Vagina (tissue), 2 donors: ENCODE measurements at regions not wholly inside any gene's neighbourhood (a gene's known extent, or its start where the extent isn't known, plus 50 kb on each side); places are given as distances from the start of the nearest gene placed in this dataset.
"Not testable (repeated sequence)": the region's sequence is repeated elsewhere in the genome, so short reads cannot be mapped to it uniquely, and the experiment has no call there.

ENCODE experiments used
- POLR2A ChIP-seq, 2 donors: fragments of 450-650 bp; IDR thresholded peaks; one replicate each; pipeline ENCODE4 v1.6.1; 2017; ENCODE audit warnings: antibody characterized with exemption in 2 of 2, mild to moderate bottlenecking in 2 of 2, moderate library complexity in 2 of 2
- POLR2AphosphoS5 ChIP-seq, 2 donors: sonication (generic); formaldehyde crosslinking; IDR thresholded peaks; one replicate each; pipeline ENCODE4 v1.9.0; 2017; ENCODE audit warnings: antibody characterized with exemption in 2 of 2, mild to moderate bottlenecking in 2 of 2, low read depth in 1 of 2; ENCODE audit not compliant: insufficient read depth in 1 of 2
- TF ChIP-seq, protein P1 (sequence below), 3 experiments: fragments of 450-650 bp in 2 of 3; fragments of 200-600 bp in 1 of 3; sonication (generic) in 1 of 3; IDR thresholded peaks; one replicate each; pipeline ENCODE4 v1.5.1; 2017 to 2019; ENCODE audit warnings: antibody characterized with exemption in 3 of 3, mild to moderate bottlenecking in 2 of 3, moderate library complexity in 2 of 3

DNA sequence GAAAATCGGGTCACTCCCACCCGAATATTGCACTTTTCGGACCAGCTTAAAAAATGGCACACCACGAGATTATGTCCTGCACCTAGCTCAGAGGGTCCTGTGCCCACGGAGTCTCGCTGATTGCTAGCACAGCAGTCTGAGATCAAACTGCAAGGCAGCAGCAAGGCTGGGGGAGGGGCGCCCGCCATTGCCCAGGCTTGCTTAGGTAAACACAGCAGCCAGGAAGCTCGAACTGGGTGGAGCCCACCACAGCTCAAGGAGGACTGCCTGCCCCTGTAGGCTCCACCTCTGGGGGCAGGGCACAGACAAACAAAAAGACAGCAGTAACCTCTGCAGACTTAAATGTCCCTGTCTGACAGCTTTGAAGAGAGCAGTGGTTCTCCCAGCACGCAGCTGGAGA is 405.3 kb downstream of the PTH2R start:
- TF ChIP-seq, protein P1, sequence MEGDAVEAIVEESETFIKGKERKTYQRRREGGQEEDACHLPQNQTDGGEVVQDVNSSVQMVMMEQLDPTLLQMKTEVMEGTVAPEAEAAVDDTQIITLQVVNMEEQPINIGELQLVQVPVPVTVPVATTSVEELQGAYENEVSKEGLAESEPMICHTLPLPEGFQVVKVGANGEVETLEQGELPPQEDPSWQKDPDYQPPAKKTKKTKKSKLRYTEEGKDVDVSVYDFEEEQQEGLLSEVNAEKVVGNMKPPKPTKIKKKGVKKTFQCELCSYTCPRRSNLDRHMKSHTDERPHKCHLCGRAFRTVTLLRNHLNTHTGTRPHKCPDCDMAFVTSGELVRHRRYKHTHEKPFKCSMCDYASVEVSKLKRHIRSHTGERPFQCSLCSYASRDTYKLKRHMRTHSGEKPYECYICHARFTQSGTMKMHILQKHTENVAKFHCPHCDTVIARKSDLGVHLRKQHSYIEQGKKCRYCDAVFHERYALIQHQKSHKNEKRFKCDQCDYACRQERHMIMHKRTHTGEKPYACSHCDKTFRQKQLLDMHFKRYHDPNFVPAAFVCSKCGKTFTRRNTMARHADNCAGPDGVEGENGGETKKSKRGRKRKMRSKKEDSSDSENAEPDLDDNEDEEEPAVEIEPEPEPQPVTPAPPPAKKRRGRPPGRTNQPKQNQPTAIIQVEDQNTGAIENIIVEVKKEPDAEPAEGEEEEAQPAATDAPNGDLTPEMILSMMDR (IDR thresholded peaks at IDR 0.05), result not testable (repeated sequence)
- not testable (repeated sequence) for TF ChIP-seq POLR2AphosphoS5 (IDR thresholded peaks at IDR 0.05; ENCODE audit: insufficient read depth in 1 of 2, low read depth in 1 of 2); POLR2A (IDR thresholded peaks at IDR 0.05)
